Naive thymus-derived CD8-positive, alpha-beta T cell (primary cell): ENCODE measurements at regions not wholly inside any gene's neighbourhood (a gene's known extent, or its start where the extent isn't known, plus 50 kb on each side); places are given as distances from the start of the nearest gene placed in this dataset.
"Not testable (repeated sequence)": the region's sequence is repeated elsewhere in the genome, so short reads cannot be mapped to it uniquely, and the experiment has no call there.

Experiments
- ATAC-seq, 2 donors: fragments of 150-1000 bp; cut with Tn5 transposase in 1 of 2; sonication (Bioruptor Pico), chemical (Tn5 transposase) in 1 of 2; 1 replicate in 1 of 2; 2 replicates in 1 of 2; pipeline ENCODE4 v1.10.0; 2021; ENCODE audit warnings: mild to moderate bottlenecking in 2 of 2, moderate library complexity in 2 of 2
- POLR2A ChIA-PET: fragments of 350-600 bp; sonication (Branson Sonifier 250); formaldehyde crosslinking; loops from one replicate; lab custom pipeline; 2021; ENCODE audit warnings: antibody characterized with exemption; lab: Charles Lee
- DNase-seq, 10 donors: peaks; one replicate each; pipeline versions ENCODE4 v3.0.0 to v3.0.0-alpha.2; 2020 to 2022
- H3K27ac Mint-ChIP-seq, 10 donors: one replicate each; pipeline ENCODE4 v1.8.0; 2020 to 2022; ENCODE audit warnings: mild to moderate bottlenecking in 10 of 10, mixed read lengths in 10 of 10, moderate library complexity in 4 of 10, inconsistent platforms in 1 of 10
- H3K27me3 Mint-ChIP-seq, 5 donors: one replicate each; pipeline ENCODE4 v1.8.0; 2021 to 2022; ENCODE audit warnings: mixed read lengths in 5 of 5
- H3K36me3 Mint-ChIP-seq, 3 donors: one replicate each; pipeline ENCODE4 v1.8.0; 2020 to 2022; ENCODE audit warnings: mixed read lengths in 3 of 3, mild to moderate bottlenecking in 2 of 3, inconsistent platforms in 1 of 3
- H3K4me1 Mint-ChIP-seq, 4 donors: one replicate each; pipeline ENCODE4 v1.8.0; 2021 to 2022; ENCODE audit warnings: mixed read lengths in 4 of 4
- H3K4me3 Mint-ChIP-seq, 10 donors: one replicate each; pipeline ENCODE4 v1.8.0; 2020 to 2022; ENCODE audit warnings: mild to moderate bottlenecking in 10 of 10, mixed read lengths in 10 of 10, moderate library complexity in 6 of 10, inconsistent platforms in 1 of 10
- H3K9me3 Mint-ChIP-seq, 9 donors: one replicate each; pipeline ENCODE4 v1.8.0; 2020 to 2022; ENCODE audit warnings: mixed read lengths in 9 of 9, mild to moderate bottlenecking in 3 of 9, inconsistent platforms in 1 of 9, moderate library complexity in 1 of 9

DNA sequence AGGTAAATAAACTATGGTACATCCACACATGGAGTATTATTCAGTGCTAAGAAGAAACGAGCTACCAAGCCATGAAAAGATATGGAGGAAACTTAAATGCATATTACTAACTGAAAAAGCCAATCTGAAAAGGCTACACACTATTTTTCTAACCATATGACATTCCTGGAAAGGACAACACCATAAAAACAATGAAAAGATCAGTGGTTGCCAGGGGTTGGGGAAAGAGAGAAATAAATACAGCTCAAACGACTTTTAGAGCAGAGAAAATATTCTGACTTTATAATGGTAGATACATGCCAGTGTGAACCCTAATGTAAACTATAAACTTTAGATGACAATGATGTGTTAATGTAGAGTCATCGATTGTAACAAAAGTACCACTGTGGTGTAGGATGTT lies 225.9 kb upstream of the BTBD3 start:
- no peak overlapping the region for H3K27ac Mint-ChIP-seq
- POLR2A ChIA-PET: no interaction called here
- no peak for ATAC-seq
- H3K9me3 Mint-ChIP-seq: peaks cover 0 to 14% (median 2%) of the 10 kb centered on the region in 9 donors
- H3K27me3 Mint-ChIP-seq: peaks cover 5 to 24% (median 7%) of the 10 kb centered on the region in 5 donors
- no peaks in the 10 kb centered on the region for H3K36me3 Mint-ChIP-seq
- no peak overlapping the region for H3K4me3 Mint-ChIP-seq
- H3K4me1 Mint-ChIP-seq: peaks cover 0 to under 1% (median 0%) of the 10 kb centered on the region in 4 donors
- DNase-seq: no peak

DNA sequence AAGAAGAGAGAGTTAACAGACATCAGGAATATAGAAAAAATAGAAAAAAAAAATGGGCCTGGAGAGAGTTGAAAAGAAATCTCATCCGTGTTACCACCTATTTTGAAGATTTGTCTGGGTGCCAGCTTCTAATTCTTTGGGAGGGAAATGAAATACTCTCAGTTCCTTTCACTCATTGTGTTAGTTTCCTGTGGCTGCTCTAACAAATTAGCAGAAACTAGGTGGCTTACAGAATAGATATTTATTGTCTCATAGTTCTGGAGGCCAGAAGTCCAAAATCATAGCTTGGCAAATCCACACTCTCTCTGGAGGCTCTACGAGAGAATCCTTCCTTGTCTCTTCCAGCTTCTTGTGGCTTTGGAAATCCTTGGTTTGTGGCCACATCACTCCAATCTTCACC lies 225.1 kb upstream of the BTBD3 start:
- peaks cover 0 to 14% (median 2%) of the 10 kb centered on the region in 9 donors for H3K9me3 Mint-ChIP-seq
- H3K36me3 Mint-ChIP-seq: no peaks in the 10 kb centered on the region
- POLR2A ChIA-PET: no interaction called here
- no peak overlapping the region for H3K27ac Mint-ChIP-seq
- ATAC-seq: no peak
- H3K4me3 Mint-ChIP-seq: no peak overlapping the region
- H3K4me1 Mint-ChIP-seq: no peaks in the 10 kb centered on the region
- H3K27me3 Mint-ChIP-seq: peaks cover 2 to 16% (median 4%) of the 10 kb centered on the region in 5 donors
- DNase-seq: no peak

DNA sequence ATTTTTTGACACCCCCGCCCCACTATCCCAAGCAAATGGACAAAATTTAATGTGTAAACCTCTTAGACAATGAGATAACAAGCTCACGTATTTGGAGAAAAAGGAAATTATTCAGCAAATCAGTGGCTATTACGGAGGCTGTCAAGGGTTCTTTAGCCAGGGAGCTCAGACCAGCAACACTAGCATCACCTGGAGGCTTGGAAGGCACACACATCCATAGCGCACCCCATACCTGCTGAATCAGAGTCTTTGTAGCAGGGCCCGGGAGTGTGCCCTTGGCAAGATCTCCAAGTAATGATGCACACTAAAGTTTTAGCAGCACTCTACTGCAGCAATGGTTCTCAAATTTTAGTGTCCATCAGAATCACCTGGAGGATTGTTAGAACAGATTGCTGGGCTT lies 223.2 kb upstream of the BTBD3 start:
- Mint-ChIP-seq H3K36me3 (no peaks in the 10 kb centered on the region), H3K4me3 (no peak overlapping the region), H3K4me1 (no peaks in the 10 kb centered on the region), H3K27ac (no peak overlapping the region), H3K27me3 (peaks cover 0 to 9% (median 3%) of the 10 kb centered on the region in 5 donors), H3K9me3 (peaks cover 0 to 9% (median 6%) of the 10 kb centered on the region in 9 donors)
- ATAC-seq (no peak), DNase-seq (no peak)
- POLR2A ChIA-PET: no interaction called here

DNA sequence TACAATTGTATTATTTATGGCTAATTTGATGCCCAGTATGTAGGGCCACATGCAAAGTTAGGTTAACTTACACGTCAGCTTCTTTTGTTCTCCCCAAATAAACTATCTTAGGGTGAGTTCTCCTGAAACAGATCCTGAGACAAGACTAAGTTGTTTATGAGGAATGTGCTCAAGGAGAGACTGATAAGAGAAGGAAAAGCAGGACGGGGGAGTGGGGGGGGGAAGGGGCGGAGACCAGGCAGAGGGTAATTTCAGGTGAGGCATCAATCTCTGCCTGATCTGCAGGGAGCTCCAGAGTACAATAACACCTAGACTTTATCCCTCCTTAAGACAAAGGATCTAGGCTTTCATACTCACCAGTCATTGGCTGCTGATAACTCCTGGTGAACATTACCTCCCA lies 220.6 kb upstream of the BTBD3 start:
- Mint-ChIP-seq H3K27ac (no peak overlapping the region), H3K36me3 (no peaks in the 10 kb centered on the region), H3K4me3 (no peak overlapping the region), H3K27me3 (peaks cover 0 to 9% (median 0%) of the 10 kb centered on the region in 5 donors), H3K4me1 (no peaks in the 10 kb centered on the region), H3K9me3 (peaks cover 0 to 9% (median 2%) of the 10 kb centered on the region in 9 donors)
- no peak for ATAC-seq
- POLR2A ChIA-PET: no interaction called here
- DNase-seq: no peak

DNA sequence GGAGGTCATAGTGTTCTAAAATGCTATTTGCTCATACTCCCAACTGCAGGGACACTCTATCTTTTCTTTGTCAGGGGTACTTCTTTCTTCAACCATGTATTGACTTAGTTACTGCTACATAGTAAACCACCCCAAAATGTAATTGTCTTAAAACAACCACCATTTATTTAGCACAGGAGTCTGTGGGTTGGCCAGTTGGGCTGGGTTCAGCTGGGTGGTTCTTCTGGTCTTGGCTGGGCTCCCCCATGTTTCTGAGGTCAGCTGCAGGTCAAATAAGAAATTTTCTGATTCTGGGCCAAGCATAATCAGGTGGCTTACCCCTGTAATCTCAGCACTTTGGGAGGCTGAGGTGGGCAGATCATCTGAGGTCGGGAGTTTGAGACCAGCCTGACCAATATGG lies 220.0 kb upstream of the BTBD3 start:
- no peak overlapping the region for H3K27ac Mint-ChIP-seq
- H3K27me3 Mint-ChIP-seq: peaks cover 0 to 9% (median 0%) of the 10 kb centered on the region in 5 donors
- H3K4me1 Mint-ChIP-seq: no peaks in the 10 kb centered on the region
- ATAC-seq: no peak
- POLR2A ChIA-PET: no interaction called here
- no peak overlapping the region for H3K4me3 Mint-ChIP-seq
- no peak for DNase-seq
- peaks cover 0 to 9% (median 2%) of the 10 kb centered on the region in 9 donors for H3K9me3 Mint-ChIP-seq
- H3K36me3 Mint-ChIP-seq: no peaks in the 10 kb centered on the region

DNA sequence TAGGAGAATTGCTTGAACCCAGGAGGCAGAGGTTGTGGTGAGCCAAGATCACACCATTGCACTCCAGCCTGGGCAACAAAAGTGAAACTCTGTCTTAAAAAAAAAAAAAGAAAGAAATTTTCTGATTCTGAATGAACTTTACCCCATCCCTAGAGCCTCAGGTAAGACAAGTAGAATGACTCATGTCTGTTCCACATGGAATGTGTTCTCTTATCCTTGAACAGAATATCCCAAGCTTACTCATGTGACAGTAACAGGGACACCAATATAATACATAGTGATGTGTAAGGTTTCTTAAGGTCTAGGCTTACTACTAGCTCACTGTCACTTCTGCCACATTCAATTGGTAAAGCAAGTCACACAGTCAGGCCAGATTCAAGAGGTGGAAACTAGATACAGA lies 219.6 kb upstream of the BTBD3 start:
- ATAC-seq (no peak), DNase-seq (no peak)
- Mint-ChIP-seq H3K27ac (no peak overlapping the region), H3K9me3 (peaks cover 0 to 9% (median 1%) of the 10 kb centered on the region in 9 donors), H3K4me3 (no peak overlapping the region), H3K4me1 (no peaks in the 10 kb centered on the region), H3K27me3 (peaks cover 0 to 9% (median 0%) of the 10 kb centered on the region in 5 donors), H3K36me3 (no peaks in the 10 kb centered on the region)
- POLR2A ChIA-PET: no interaction called here

DNA sequence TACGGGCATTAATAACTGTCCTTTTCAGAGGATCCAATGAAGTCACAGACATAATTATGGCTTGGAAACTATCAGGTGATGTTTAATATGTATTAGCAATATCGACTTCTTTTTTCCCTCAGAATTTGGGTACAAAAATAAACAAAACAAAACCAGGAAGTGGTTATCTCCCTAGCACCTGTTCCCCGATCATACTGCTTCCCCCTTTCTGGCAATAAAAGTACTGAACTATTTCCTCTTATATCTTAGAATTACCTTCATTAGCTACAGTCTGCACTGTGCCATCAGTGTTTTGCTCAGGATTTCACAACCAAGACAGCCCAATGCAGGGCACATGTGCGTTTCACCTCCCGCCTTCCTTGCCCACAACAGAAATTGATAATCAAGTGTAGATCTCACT lies 216.9 kb upstream of the BTBD3 start:
- ATAC-seq: no peak
- POLR2A ChIA-PET: no interaction called here

DNA sequence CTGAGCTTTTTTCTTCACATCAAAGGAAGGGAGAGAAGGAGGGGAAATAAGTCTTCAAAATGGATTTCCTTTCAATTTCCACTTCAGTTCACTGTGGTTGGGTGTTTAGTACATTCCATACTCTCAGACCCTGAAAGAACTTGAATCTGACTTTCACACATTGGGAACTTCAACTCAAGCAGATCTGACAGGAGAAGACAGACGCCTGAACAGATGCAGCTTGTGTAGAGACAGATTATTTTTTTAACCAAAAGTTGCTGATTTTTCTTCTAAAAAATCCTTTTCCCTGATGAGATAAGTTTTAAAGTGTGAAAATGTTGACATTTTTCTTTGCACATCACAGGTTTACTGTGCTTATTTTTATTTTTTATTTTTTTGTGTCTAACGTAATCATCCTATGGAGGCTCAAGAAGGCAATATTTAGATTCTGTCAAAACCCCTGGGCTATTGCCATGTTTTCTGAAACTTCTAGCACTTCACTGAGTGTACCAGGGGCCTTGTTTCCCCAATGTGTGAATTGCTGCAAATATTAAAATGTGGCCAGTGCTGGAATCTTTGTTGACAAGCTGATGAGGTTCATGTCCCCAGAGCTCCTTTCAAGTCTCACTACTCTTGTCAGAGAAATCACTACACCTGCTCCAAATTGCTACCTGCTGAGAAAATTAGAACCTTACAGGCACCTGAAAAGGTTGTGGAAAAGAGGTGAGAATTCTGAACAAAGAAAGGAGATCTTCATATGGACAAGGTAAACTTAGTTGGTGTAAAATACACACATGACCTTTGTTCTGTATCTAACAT lies 214.8 kb upstream of the BTBD3 start:
- ATAC-seq (no peak), DNase-seq (no peak)
- Mint-ChIP-seq H3K9me3 (peaks cover 0 to 13% (median 6%) of the 10 kb centered on the region in 9 donors), H3K27ac (no peak overlapping the region), H3K4me3 (no peak overlapping the region), H3K36me3 (no peaks in the 10 kb centered on the region), H3K27me3 (peaks cover 0 to 3% (median 0%) of the 10 kb centered on the region in 5 donors), H3K4me1 (no peaks in the 10 kb centered on the region)
- POLR2A ChIA-PET: no interaction called here

More for the DNA sequence above, 216.9 kb upstream of the BTBD3 start:
- Mint-ChIP-seq H3K27me3 (peaks cover 0 to 3% (median 0%) of the 10 kb centered on the region in 5 donors), H3K4me3 (no peak overlapping the region), H3K36me3 (no peaks in the 10 kb centered on the region), H3K9me3 (peaks cover 0 to 11% (median 4%) of the 10 kb centered on the region in 9 donors), H3K4me1 (no peaks in the 10 kb centered on the region), H3K27ac (no peak overlapping the region)
- no peak for DNase-seq

DNA sequence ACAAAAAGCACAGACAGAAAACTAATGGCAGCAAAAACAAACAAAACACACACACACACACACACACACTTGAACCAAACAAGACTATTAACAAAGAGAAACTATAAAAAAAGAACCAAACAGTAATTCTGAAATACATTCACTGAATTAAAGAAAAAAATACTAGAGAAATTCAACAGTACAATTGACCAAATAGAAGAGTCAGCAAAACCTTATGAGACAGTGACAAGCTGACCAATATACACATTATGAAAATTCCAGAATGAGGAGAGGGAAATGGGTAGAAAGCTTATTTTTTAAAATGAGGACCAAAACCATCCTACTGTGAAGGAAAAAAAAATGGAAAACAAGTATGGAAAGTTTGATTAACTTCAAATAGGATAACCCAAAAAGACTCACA lies 212.2 kb upstream of the BTBD3 start:
- no peak overlapping the region for H3K4me3 Mint-ChIP-seq

DNA sequence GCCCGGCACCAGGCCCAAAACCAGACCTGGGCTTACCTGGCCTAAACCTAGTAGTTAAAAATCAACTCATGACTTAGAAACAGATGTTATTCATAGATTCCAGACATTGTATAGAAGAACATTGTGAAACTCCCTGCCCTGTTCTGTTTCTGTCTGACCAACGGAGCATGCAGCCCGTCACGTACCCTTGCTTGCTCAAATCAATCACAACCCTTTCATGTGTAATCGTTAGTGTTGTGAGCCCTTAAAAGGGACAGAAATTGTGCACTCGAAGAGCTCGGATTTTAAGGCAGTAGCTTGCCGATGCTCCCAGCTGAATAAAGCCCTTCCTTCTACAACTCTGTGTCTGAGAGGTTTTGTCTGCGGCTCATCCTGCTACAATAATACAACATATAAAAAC lies 209.5 kb upstream of the BTBD3 start:
- H3K4me3 Mint-ChIP-seq, POLR2A ChIA-PET, ATAC-seq, H3K27ac Mint-ChIP-seq, H3K36me3 Mint-ChIP-seq, DNase-seq, H3K27me3 Mint-ChIP-seq, H3K4me1 Mint-ChIP-seq: not testable (repeated sequence)
- peaks cover 0 to 13% (median 8%) of the 10 kb centered on the region in 9 donors for H3K9me3 Mint-ChIP-seq

More for the DNA sequence above, 212.2 kb upstream of the BTBD3 start:
- Mint-ChIP-seq H3K27me3 (peaks cover 0 to 3% (median 0%) of the 10 kb centered on the region in 5 donors), H3K4me1 (no peaks in the 10 kb centered on the region), H3K9me3 (peaks cover 0 to 13% (median 8%) of the 10 kb centered on the region in 9 donors), H3K27ac (no peak overlapping the region), H3K36me3 (no peaks in the 10 kb centered on the region)
- no peak for ATAC-seq
- POLR2A ChIA-PET: no interaction called here
- no peak for DNase-seq

DNA sequence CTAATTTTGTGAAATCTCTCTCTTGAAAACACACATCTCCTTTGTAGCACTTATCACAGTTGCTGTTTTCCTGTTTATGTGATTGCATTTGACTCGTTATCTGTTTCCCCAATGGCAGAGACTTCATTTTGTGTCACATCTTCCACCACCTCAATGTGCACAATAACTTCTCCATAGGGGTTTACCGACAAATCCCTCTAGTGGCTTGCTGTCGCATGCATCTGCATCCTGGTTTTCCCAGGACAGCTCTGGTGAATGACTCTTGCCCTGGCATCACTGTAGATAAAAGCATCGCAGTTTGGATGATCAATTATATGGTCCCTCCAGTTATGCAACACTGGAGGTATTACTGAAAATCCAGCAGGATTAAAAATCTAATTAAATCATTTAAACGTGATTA lies 206.5 kb upstream of the BTBD3 start:
- Mint-ChIP-seq H3K27ac (no peak overlapping the region), H3K27me3 (no peaks in the 10 kb centered on the region), H3K4me1 (peaks cover 0 to under 1% (median 0%) of the 10 kb centered on the region in 4 donors), H3K4me3 (no peak overlapping the region), H3K36me3 (no peaks in the 10 kb centered on the region), H3K9me3 (peaks cover 0 to 9% (median 6%) of the 10 kb centered on the region in 9 donors)
- POLR2A ChIA-PET: no interaction called here
- DNase-seq (no peak), ATAC-seq (no peak)

DNA sequence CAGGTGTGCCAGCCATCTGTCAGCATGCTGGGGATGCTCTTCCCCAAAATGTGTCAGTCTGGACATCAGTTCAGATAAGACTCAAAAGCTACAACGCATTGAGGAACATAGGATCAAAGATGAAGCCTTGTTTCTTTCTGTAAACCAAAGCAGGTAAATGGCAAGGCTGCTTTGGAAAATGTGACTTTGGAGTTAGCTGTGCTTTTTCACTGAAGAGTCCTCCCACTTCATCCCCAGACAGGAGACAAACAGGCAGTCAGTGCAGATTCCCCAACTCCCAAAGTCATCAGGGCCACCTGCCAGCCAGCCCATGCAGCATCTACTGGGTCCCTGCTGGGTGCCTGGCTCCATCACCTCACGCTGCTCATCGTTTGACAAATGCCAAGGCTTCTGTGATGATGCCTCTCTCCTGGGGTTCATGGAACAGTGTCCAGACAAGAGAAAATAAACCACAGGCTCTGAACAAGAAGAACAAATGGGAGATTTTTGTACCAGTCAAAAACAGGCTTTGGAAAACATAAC lies 205.0 kb upstream of the BTBD3 start:
- Mint-ChIP-seq H3K27ac (no peak overlapping the region), H3K36me3 (no peaks in the 10 kb centered on the region), H3K4me3 (no peak overlapping the region), H3K9me3 (peaks cover 0 to 12% (median 5%) of the 10 kb centered on the region in 9 donors), H3K4me1 (peaks cover 0 to 2% (median 0%) of the 10 kb centered on the region in 4 donors), H3K27me3 (no peaks in the 10 kb centered on the region)
- POLR2A ChIA-PET: no interaction called here
- ATAC-seq (no peak), DNase-seq (no peak)

DNA sequence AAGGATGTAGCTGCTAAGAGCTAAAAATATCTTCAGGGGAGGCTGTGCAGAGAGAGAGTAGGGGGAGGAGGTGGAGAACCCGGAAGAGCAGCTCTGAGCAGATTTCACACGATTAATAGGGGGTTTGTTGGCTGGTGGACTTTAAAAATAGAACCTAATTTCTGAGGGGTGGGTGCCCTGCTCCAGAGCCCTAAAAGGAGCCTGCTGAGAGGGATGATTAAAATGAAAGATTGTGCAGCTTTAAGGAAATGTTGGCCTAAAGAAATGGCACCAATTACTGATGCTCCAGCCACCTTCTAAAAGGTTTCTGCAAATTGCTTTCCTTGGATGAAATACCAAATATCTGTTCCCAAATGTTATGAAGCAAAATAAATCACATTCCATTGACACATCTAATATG lies 202.8 kb upstream of the BTBD3 start:
- DNase-seq: no peak
- H3K4me3 Mint-ChIP-seq: no peak overlapping the region
- POLR2A ChIA-PET: no interaction called here

More for the DNA sequence above, 202.8 kb upstream of the BTBD3 start:
- H3K4me1 Mint-ChIP-seq: peaks cover 0 to 2% (median 0%) of the 10 kb centered on the region in 4 donors
- H3K27me3 Mint-ChIP-seq: peaks cover 0 to 5% (median 0%) of the 10 kb centered on the region in 5 donors
- peaks cover 0 to 12% (median 2%) of the 10 kb centered on the region in 9 donors for H3K9me3 Mint-ChIP-seq
- H3K27ac Mint-ChIP-seq: no peak overlapping the region
- no peak for ATAC-seq
- no peaks in the 10 kb centered on the region for H3K36me3 Mint-ChIP-seq
